ENCODE measurements at regions not wholly inside any gene's neighbourhood (a gene's known extent, or its start where the extent isn't known, plus 50 kb on each side); places are given as distances from the start of the nearest gene placed in this dataset.
"Not testable (repeated sequence)": the region's sequence is repeated elsewhere in the genome, so short reads cannot be mapped to it uniquely, and the experiment has no call there.

DNA sequence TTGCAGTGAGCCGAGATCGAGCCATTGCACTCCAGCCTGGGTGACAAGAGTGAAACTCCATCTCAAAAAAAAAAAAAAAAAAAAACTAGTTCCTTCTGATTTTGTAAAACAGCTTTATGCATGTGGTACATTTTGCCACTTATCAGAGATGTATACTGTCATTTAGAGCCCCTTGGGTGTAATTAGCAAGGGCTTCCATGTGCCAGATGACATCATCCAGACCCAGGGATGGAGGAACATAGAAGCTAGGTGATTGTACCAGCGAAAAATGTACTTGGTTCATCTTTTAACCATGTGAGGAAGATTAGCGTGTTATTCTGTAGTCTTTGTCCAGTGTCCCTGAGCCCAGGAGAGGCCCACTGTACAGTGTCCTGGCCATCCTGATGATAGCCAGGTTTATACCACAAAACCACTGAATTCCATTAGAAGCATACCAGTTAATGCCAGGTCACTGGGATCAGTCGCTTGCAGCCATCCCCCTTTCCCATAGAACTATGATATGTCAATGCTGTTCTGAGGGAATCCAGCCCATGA lies 239.3 kb upstream of the SGCD start:
- Histone ChIP-seq H3F3A (ENCODE audit: insufficient read depth, low read length) (no peaks in the 10 kb centered on the region), H4K20me1 (ENCODE audit: insufficient read depth, low read length) (no peaks in the 10 kb centered on the region), H3K79me2 (ENCODE audit: low read length) (no peaks in the 10 kb centered on the region), H3K9me2 (replicated peaks; ENCODE audit: insufficient read depth, low read length) (no peaks in the 10 kb centered on the region), H3K27me3 (replicated peaks; ENCODE audit: insufficient read depth, low read length) (no peaks in the 10 kb centered on the region), H3K4me2 (ENCODE audit: low read depth, low read length) (no peak overlapping the region), H3K4me3 (ENCODE audit: low read length) (no peak overlapping the region), H2AFZ (ENCODE audit: low read length) (no peak overlapping the region), H3K9me3 (replicated peaks; ENCODE audit: insufficient read depth, low read length) (no peaks in the 10 kb centered on the region), H3K27ac (ENCODE audit: low read length) (no peak overlapping the region), H3K9ac (ENCODE audit: low read length) (no peak overlapping the region), H3K36me3 (replicated peaks; ENCODE audit: insufficient read depth, low read length) (no peaks in the 10 kb centered on the region), H3K4me1 (ENCODE audit: low read length) (no peaks in the 10 kb centered on the region)
- TF ChIP-seq EZH2phosphoT487 (IDR thresholded peaks at IDR 0.05; ENCODE audit: low read length) (no peak), EZH2 (optimal IDR thresholded peaks at IDR 0.05; ENCODE audit: low read depth, low read length) (no peak)
- TF ChIP-seq, protein P1, sequence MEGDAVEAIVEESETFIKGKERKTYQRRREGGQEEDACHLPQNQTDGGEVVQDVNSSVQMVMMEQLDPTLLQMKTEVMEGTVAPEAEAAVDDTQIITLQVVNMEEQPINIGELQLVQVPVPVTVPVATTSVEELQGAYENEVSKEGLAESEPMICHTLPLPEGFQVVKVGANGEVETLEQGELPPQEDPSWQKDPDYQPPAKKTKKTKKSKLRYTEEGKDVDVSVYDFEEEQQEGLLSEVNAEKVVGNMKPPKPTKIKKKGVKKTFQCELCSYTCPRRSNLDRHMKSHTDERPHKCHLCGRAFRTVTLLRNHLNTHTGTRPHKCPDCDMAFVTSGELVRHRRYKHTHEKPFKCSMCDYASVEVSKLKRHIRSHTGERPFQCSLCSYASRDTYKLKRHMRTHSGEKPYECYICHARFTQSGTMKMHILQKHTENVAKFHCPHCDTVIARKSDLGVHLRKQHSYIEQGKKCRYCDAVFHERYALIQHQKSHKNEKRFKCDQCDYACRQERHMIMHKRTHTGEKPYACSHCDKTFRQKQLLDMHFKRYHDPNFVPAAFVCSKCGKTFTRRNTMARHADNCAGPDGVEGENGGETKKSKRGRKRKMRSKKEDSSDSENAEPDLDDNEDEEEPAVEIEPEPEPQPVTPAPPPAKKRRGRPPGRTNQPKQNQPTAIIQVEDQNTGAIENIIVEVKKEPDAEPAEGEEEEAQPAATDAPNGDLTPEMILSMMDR (IDR thresholded peaks at IDR 0.05; ENCODE audit: low read length), result no peak
- no peak for DNase-seq

DNA sequence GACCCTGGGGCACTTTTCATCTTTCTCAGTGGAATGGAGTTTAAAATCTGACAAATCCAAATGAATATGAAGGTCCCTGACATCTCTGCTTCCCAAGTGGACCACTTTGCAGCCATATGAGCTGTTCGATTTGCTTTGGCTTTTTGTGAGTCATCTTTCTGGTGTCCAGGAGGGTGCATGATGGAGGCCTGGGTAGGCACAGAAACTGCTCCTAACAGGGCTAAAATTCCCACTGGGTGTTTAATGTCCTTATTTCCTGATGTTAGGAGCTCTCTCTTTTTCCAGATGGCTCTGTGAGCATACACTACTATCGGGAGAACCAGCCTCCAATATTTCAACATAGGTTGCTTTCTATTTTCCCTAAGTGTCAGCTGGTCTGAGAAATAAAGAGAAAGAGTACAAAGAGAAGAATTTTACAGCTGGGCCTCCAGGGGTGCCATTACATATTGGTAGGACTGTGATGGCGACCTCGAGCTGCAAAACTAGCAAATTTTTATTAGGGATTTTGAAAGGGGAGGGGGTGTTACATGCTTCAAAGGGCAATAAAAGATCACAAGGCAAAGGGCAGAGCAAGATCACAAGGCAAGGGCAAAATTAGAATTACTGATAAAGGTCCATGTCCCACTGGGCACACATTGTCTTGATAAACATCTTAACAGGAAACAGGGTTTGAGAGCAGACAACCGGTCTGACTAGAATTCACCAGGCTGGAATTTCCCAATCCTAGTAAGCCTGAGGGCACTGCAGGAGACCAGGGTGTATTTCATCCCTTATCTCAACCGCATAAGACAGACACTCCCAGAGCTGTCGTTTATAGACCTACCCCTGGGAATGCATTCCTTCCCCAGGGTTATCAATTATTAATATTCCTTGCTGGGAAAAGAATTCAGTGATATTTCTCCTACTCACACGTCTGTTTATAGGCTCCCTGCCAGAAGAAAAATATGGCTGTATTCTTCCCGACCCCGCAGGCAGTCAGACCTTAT lies 236.7 kb upstream of the SGCD start:
- not testable (repeated sequence) for H4K20me1 ChIP-seq (ENCODE audit: insufficient read depth, low read length); H3K4me2 ChIP-seq (ENCODE audit: low read depth, low read length); H3K27me3 ChIP-seq (replicated peaks; ENCODE audit: insufficient read depth, low read length); H3F3A ChIP-seq (ENCODE audit: insufficient read depth, low read length); H2AFZ ChIP-seq (ENCODE audit: low read length); H3K27ac ChIP-seq (ENCODE audit: low read length); H3K79me2 ChIP-seq (ENCODE audit: low read length); H3K36me3 ChIP-seq (replicated peaks; ENCODE audit: insufficient read depth, low read length); H3K9me3 ChIP-seq (replicated peaks; ENCODE audit: insufficient read depth, low read length); H3K9me2 ChIP-seq (replicated peaks; ENCODE audit: insufficient read depth, low read length); DNase-seq; H3K4me3 ChIP-seq (ENCODE audit: low read length); H3K4me1 ChIP-seq (ENCODE audit: low read length); H3K9ac ChIP-seq (ENCODE audit: low read length)

DNA sequence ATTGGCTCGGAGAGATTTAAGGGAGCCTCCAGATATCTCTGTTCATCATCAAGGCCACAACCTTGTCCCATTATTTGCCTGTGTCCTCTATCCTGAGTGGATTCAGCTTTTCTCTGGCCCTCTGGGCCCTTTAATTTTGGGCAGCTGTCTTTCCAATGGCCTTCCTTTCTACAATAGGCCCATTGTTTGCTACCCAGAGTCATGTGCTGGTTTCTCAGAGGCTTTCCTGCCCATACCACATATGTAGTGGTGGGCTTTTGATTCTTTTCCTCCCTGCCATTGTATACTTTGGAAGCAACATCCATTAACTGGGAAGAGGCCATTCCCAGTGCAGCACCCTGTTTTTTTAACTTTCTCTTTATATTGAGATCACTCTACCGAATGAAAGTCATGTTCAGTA lies 233.9 kb upstream of the SGCD start:
- TF ChIP-seq, protein P1 (IDR thresholded peaks at IDR 0.05; ENCODE audit: low read length), result no peak
- TF ChIP-seq EZH2 (optimal IDR thresholded peaks at IDR 0.05; ENCODE audit: low read depth, low read length) (no peak), EZH2phosphoT487 (IDR thresholded peaks at IDR 0.05; ENCODE audit: low read length) (no peak)
- no peaks in the 10 kb centered on the region for H3F3A ChIP-seq (ENCODE audit: insufficient read depth, low read length)
- H3K4me1 ChIP-seq (ENCODE audit: low read length), result no peaks in the 10 kb centered on the region
- H3K27ac ChIP-seq (ENCODE audit: low read length), result no peak overlapping the region
- DNase-seq, result no peak
- H3K9me3 ChIP-seq (replicated peaks; ENCODE audit: insufficient read depth, low read length), result no peaks in the 10 kb centered on the region
- no peaks in the 10 kb centered on the region for H3K9me2 ChIP-seq (replicated peaks; ENCODE audit: insufficient read depth, low read length)
- H3K79me2 ChIP-seq (ENCODE audit: low read length), result no peaks in the 10 kb centered on the region
- no peak overlapping the region for H3K9ac ChIP-seq (ENCODE audit: low read length)
- H2AFZ ChIP-seq (ENCODE audit: low read length), result no peak overlapping the region
- H3K4me2 ChIP-seq (ENCODE audit: low read depth, low read length), result no peak overlapping the region
- no peak overlapping the region for H3K4me3 ChIP-seq (ENCODE audit: low read length)
- H3K36me3 ChIP-seq (replicated peaks; ENCODE audit: insufficient read depth, low read length), result no peaks in the 10 kb centered on the region
- H4K20me1 ChIP-seq (ENCODE audit: insufficient read depth, low read length), result no peaks in the 10 kb centered on the region
- no peaks in the 10 kb centered on the region for H3K27me3 ChIP-seq (replicated peaks; ENCODE audit: insufficient read depth, low read length)

DNA sequence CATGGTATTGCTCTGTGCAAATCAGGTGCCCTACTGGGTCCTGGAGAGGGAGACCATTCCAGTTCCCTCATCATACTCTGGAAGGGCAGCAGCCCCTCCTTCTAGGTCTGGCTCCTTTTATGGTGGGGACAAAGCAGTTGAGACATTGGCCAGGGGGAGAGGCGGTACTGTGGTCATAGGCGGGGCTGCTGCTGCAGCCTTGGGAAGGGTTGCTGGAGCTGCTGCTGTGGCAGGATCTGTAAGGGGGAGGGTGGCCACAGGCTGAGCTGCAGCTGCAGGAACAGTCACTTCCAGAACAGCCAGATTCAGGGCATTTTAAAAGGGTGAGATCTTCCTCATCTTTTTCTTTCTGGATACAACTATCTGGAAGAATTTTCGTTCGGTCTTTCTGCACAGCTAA lies 233.0 kb upstream of the SGCD start:
- Histone ChIP-seq H3K4me3 (ENCODE audit: low read length) (no peak overlapping the region), H3K27ac (ENCODE audit: low read length) (no peak overlapping the region), H3K27me3 (replicated peaks; ENCODE audit: insufficient read depth, low read length) (no peaks in the 10 kb centered on the region), H3K9me2 (replicated peaks; ENCODE audit: insufficient read depth, low read length) (no peaks in the 10 kb centered on the region), H2AFZ (ENCODE audit: low read length) (no peak overlapping the region), H3F3A (ENCODE audit: insufficient read depth, low read length) (no peaks in the 10 kb centered on the region), H3K79me2 (ENCODE audit: low read length) (no peaks in the 10 kb centered on the region), H3K4me2 (ENCODE audit: low read depth, low read length) (no peak overlapping the region), H3K36me3 (replicated peaks; ENCODE audit: insufficient read depth, low read length) (no peaks in the 10 kb centered on the region), H4K20me1 (ENCODE audit: insufficient read depth, low read length) (no peaks in the 10 kb centered on the region), H3K4me1 (ENCODE audit: low read length) (no peaks in the 10 kb centered on the region), H3K9me3 (replicated peaks; ENCODE audit: insufficient read depth, low read length) (no peaks in the 10 kb centered on the region), H3K9ac (ENCODE audit: low read length) (no peak overlapping the region)
- no peak for DNase-seq
- no peak for TF ChIP-seq EZH2phosphoT487 (IDR thresholded peaks at IDR 0.05; ENCODE audit: low read length)
- TF ChIP-seq, protein P1 (IDR thresholded peaks at IDR 0.05; ENCODE audit: low read length), result no peak
- TF ChIP-seq EZH2 (optimal IDR thresholded peaks at IDR 0.05; ENCODE audit: low read depth, low read length), result no peak

Data from MM.1S (cell line).